AG04450 (cell line): ENCODE measurements at regions not wholly inside any gene's neighbourhood (a gene's known extent, or its start where the extent isn't known, plus 50 kb on each side); places are given as distances from the start of the nearest gene placed in this dataset.

Experiments
- CTCF ChIA-PET: fragments of 300-600, 350-600 bp; formaldehyde crosslinking; extraction: SDS; loops from one replicate; lab custom pipeline; 2022; ENCODE audit warnings: antibody characterized with exemption, inconsistent platforms; lab: Charles Lee
- POLR2A ChIA-PET: fragments of 350-600 bp; formaldehyde crosslinking; extraction: SDS; loops from one replicate; lab custom pipeline; 2021; ENCODE audit warnings: antibody characterized with exemption, inconsistent platforms; lab: Yijun Ruan, JAX
- DNase-seq: peaks from one replicate; pipeline ENCODE4 v3.0.0-alpha.2; 2011; ENCODE audit warnings: low read depth, low spot score
- H3K27ac ChIP-seq: one replicate; pipeline ENCODE4 v1.5.1; 2012; ENCODE audit warnings: low read depth, low read length, control low read depth
- H3K27me3 ChIP-seq: one replicate; pipeline ENCODE4 v1.6.0; 2012; ENCODE audit warnings: low read length; ENCODE audit not compliant: control insufficient read depth, insufficient read depth
- H3K4me3 ChIP-seq: 2 replicates; pipeline ENCODE4 v1.5.1; 2011; ENCODE audit warnings: mild to moderate bottlenecking, low read depth, low read length, control low read depth
- H3K9me3 ChIP-seq: 2 replicates; pipeline ENCODE4 v1.5.1; 2012; ENCODE audit warnings: low read length; ENCODE audit not compliant: control insufficient read depth, insufficient read depth
- CTCF ChIP-seq: IDR thresholded peaks from 2 replicates; pipeline ENCODE4 v1.5.1; 2011; ENCODE audit warnings: low read depth, low read length, control low read depth, inconsistent platforms

DNA sequence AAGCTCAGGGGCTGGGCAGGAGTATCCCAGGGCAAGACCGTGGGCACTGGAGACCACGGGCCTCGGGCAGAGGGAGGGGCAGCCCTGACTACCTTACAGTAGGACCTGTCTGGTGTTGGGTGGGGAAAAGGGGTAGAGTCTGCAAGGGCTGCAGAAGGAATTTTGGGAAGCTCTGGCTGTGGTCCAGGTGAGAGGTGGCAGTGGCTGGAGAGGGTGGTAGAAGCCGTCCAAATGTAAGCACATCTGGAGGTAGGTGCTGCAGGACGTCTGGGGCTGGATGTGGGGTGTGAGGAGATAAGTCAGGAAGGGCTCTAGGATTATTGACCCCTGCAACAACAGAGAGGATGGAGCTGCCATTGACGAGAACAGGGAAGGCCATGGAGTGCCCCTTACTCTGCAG, 486.7 kb downstream of the EIPR1 start:
- no peak for DNase-seq
- no peak overlapping the region for H3K27ac ChIP-seq
- no peak for TF ChIP-seq CTCF
- ChIA-PET CTCF (no interaction called here), POLR2A (no interaction called here)
- H3K4me3 ChIP-seq = no peak overlapping the region
- peaks cover 58% of the 10 kb centered on the region for H3K9me3 ChIP-seq
- no peaks in the 10 kb centered on the region for H3K27me3 ChIP-seq

GRCh38 chr2:2890246-2890645, 487.4 kb downstream of the EIPR1 start:
- no peak for TF ChIP-seq CTCF
- no peak for DNase-seq
- POLR2A ChIA-PET = no interaction called here
- CTCF ChIA-PET = no interaction called here
- Histone ChIP-seq H3K27me3 (no peaks in the 10 kb centered on the region), H3K9me3 (peaks cover 55% of the 10 kb centered on the region), H3K4me3 (no peak overlapping the region), H3K27ac (no peak overlapping the region)

GRCh38 chr2:2889646-2890045, 488.0 kb downstream of the EIPR1 start:
- Histone ChIP-seq H3K4me3 (no peak overlapping the region), H3K27ac (no peak overlapping the region), H3K9me3 (peaks cover 54% of the 10 kb centered on the region), H3K27me3 (no peaks in the 10 kb centered on the region)
- POLR2A ChIA-PET = no interaction called here
- DNase-seq = no peak
- CTCF ChIA-PET = no interaction called here
- no peak for TF ChIP-seq CTCF

- TF ChIP-seq CTCF = no peak
- Histone ChIP-seq H3K27me3 (no peaks in the 10 kb centered on the region), H3K27ac (no peak overlapping the region), H3K4me3 (no peak overlapping the region), H3K9me3 (peaks cover 50% of the 10 kb centered on the region)
- POLR2A ChIA-PET = no interaction called here
- CTCF ChIA-PET = no interaction called here
- DNase-seq = no peak
Observed at GRCh38 chr2:2889141-2889540, 488.5 kb downstream of the EIPR1 start.

DNA sequence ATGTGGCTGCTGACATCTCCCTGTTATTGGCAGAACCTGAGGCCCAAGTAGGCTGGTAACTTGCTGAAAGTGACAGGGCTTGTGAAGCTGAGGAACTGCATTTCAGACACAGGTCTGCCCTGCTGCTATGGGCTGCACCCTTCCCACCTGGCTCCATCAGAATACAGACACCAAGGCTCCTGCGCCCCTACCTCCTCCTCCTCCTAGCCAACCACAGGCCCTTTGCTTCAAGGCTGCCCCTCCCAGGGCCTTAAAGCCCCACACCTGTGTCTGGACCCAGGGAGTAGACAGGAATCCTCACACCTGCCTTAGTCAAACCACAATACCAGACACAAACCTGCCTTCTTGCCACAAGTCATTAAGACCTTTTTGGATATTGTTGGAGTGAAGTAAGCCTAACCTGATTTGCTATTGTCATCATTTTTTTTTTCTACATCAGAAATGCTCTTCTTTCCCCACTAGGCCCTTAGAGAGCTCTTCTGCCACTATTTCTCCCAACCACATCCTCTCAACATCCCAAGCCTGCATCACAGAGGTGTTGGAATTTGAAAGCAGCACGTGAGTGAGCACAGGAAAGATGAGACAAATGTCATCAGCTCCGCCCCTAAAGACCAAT, 489.7 kb downstream of the EIPR1 start:
- POLR2A ChIA-PET = no interaction called here
- Histone ChIP-seq H3K27ac (no peak overlapping the region), H3K9me3 (peaks cover 44% of the 10 kb centered on the region), H3K27me3 (no peaks in the 10 kb centered on the region), H3K4me3 (no peak overlapping the region)
- TF ChIP-seq CTCF = no peak
- CTCF ChIA-PET = no interaction called here
- no peak for DNase-seq
